SU-DHL-6 (cell line): ENCODE measurements at regions not wholly inside any gene's neighbourhood (a gene's known extent, or its start where the extent isn't known, plus 50 kb on each side); places are given as distances from the start of the nearest gene placed in this dataset.

Experiments
- H2AFZ ChIP-seq: fragments of 200-600 bp; sonication (generic); 2 replicates; pipeline ENCODE4 v1.6.1; 2014; ENCODE audit warnings: low read depth, mild to moderate bottlenecking, moderate library complexity, mixed read lengths, antibody characterized with exemption, low read length; ENCODE audit not compliant: severe bottlenecking
- H3F3A ChIP-seq: fragments of 200-600 bp; shearing (Covaris generic); 2 replicates; pipeline ENCODE4 v1.6.0; 2016; ENCODE audit warnings: antibody characterized with exemption, mild to moderate bottlenecking; ENCODE audit not compliant: insufficient read depth
- H3K27ac ChIP-seq: fragments of 200-600 bp; sonication (generic); 2 replicates; pipeline ENCODE4 v1.5.1; 2016; ENCODE audit warnings: low read depth, mild to moderate bottlenecking, low read length, moderate library complexity, mixed read lengths
- H3K27me3 ChIP-seq: fragments of 200-600 bp; sonication (generic), shearing (Covaris generic); 2 replicates; pipeline ENCODE4 v1.6.0; 2014; ENCODE audit warnings: mild to moderate bottlenecking, low read length
- H3K36me3 ChIP-seq: fragments of 200-600 bp; sonication (generic); 2 replicates; pipeline ENCODE4 v1.6.1; 2014; ENCODE audit warnings: mild to moderate bottlenecking, low read length, mixed read lengths
- H3K4me2 ChIP-seq: fragments of 300-600, 200-600 bp; shearing (Covaris generic), sonication (generic); 2 replicates; pipeline ENCODE4 v1.6.0; 2014; ENCODE audit warnings: low read length, low read depth, mild to moderate bottlenecking; ENCODE audit not compliant: poor library complexity, severe bottlenecking
- H3K4me3 ChIP-seq: fragments of 200-600 bp; sonication (generic); 2 replicates; pipeline ENCODE4 v1.5.1; 2014; ENCODE audit warnings: antibody characterized with exemption, low read length, mild to moderate bottlenecking, mixed read lengths; ENCODE audit not compliant: insufficient read depth, poor library complexity, severe bottlenecking
- H3K79me2 ChIP-seq: fragments of 200-600 bp; sonication (generic); 2 replicates; pipeline ENCODE4 v1.6.1; 2014; ENCODE audit warnings: mild to moderate bottlenecking, low read length, moderate library complexity; ENCODE audit not compliant: insufficient read depth
- H3K9ac ChIP-seq: fragments of 200-600 bp; sonication (generic); 2 replicates; pipeline ENCODE4 v1.7.0; 2014; ENCODE audit warnings: mild to moderate bottlenecking, low read length
- H3K9me2 ChIP-seq: fragments of 200-600 bp; sonication (generic); replicated peaks from 2 replicates; pipeline ENCODE4 v1.6.1; 2014; ENCODE audit warnings: low read length; ENCODE audit not compliant: insufficient read depth
- H3K9me3 ChIP-seq: fragments of 200-600 bp; sonication (generic); 2 replicates; pipeline ENCODE4 v1.6.1; 2014; ENCODE audit warnings: low read length, mixed read lengths; ENCODE audit not compliant: insufficient read depth
- H4K20me1 ChIP-seq: fragments of 200-600 bp; sonication (generic); 2 replicates; pipeline ENCODE4 v1.6.1; 2014; ENCODE audit warnings: low read depth, mild to moderate bottlenecking, antibody characterized with exemption, low read length, moderate library complexity, mixed read lengths
- CTCF ChIP-seq: fragments of 200-600 bp; sonication (generic); IDR thresholded peaks from one replicate; pipeline ENCODE4 v1.5.1; 2017; ENCODE audit warnings: antibody characterized with exemption, mild to moderate bottlenecking, low read length, moderate library complexity; ENCODE audit not compliant: insufficient read depth, poor library complexity, severe bottlenecking
- EZH2phosphoT487 ChIP-seq: fragments of 200-600 bp; sonication (generic), shearing (Covaris generic); conservative IDR thresholded peaks from 2 replicates; pipeline ENCODE4 v1.6.1; 2018; ENCODE audit warnings: mild to moderate bottlenecking, antibody characterized with exemption, low read length, moderate library complexity, mixed read lengths

DNA sequence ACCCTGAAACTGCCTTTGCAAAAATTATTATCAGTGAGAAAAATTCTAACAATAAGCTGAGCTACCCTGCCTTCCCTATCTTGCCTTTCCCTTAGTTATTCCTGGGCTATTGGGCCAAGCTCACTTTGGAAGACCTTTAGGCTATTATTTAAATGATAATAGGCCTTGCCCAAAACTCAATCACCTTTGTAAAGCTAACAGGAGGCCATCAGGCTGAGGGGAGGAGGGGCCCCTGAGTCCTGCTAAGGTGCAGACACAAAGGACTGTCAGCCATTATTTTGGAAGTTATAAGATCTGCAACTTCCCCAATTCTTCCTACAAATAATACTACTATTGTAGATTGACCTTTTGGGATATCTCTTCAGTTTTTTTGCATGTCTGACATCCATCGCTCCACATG lies 278.8 kb upstream of the DIAPH2 start:
- Histone ChIP-seq H2AFZ (no peak overlapping the region), H3F3A (no peaks in the 10 kb centered on the region), H3K79me2 (no peaks in the 10 kb centered on the region), H3K36me3 (no peaks in the 10 kb centered on the region), H3K27me3 (no peaks in the 10 kb centered on the region), H3K27ac (no peak overlapping the region), H3K9ac (no peak overlapping the region), H3K9me2 (no peaks in the 10 kb centered on the region), H4K20me1 (no peaks in the 10 kb centered on the region), H3K4me2 (no peak overlapping the region), H3K4me3 (no peak overlapping the region), H3K9me3 (no peaks in the 10 kb centered on the region)
- TF ChIP-seq EZH2phosphoT487, result no peak
- TF ChIP-seq CTCF, result no peak

DNA sequence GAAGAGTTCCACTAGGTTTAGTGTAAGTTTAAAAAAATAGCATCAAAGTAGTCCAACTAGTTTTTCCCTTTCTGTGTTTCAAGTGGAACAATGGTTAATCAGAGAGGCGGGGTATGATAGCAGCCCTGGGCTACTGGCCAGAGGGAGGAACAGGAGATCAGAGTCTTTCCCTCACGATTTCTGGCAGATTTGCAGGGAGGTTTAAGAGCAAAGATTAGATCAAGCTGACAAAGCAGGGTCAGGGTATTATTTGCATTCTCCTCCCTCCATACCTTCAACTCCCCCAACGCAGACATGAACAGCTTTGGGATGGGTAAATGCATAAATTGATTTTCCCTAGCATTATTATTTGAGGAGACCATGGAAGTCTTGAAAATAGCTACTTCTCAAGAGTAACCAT lies 277.6 kb upstream of the DIAPH2 start:
- no peaks in the 10 kb centered on the region for H3K79me2 ChIP-seq
- no peaks in the 10 kb centered on the region for H4K20me1 ChIP-seq
- H3K27ac ChIP-seq, result no peak overlapping the region
- TF ChIP-seq CTCF (no peak), EZH2phosphoT487 (no peak)
- no peak overlapping the region for H2AFZ ChIP-seq
- no peaks in the 10 kb centered on the region for H3K9me3 ChIP-seq
- no peaks in the 10 kb centered on the region for H3K36me3 ChIP-seq
- H3K4me3 ChIP-seq, result no peak overlapping the region
- no peaks in the 10 kb centered on the region for H3K27me3 ChIP-seq
- no peak overlapping the region for H3K9ac ChIP-seq
- no peak overlapping the region for H3K4me2 ChIP-seq
- H3F3A ChIP-seq, result no peaks in the 10 kb centered on the region
- no peaks in the 10 kb centered on the region for H3K9me2 ChIP-seq

DNA sequence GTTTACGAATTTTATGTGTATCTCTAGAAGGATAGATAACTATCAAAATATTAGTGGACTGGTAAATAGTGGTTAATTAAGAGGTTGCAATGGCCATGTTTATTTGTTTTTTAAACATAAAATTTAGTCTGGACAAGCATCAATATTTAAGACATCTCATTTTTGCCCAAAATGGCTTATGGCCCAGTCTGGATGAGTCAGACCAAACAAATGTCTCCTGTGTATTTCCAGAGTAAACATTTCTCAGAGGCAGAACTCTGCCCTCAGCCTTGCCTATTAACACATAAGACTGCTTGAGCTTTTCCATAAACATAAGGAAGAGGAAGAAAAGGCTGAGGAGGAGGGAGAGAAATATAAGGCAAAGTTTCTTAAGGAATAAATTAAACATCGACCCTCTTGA lies 277.1 kb upstream of the DIAPH2 start:
- no peaks in the 10 kb centered on the region for H3K9me3 ChIP-seq
- H3K79me2 ChIP-seq, result no peaks in the 10 kb centered on the region
- no peak overlapping the region for H3K4me2 ChIP-seq
- H3K9me2 ChIP-seq, result no peaks in the 10 kb centered on the region
- H3K36me3 ChIP-seq, result no peaks in the 10 kb centered on the region
- no peak overlapping the region for H2AFZ ChIP-seq
- no peak overlapping the region for H3K9ac ChIP-seq
- H3K27ac ChIP-seq, result no peak overlapping the region
- no peak overlapping the region for H3K4me3 ChIP-seq
- no peaks in the 10 kb centered on the region for H3K27me3 ChIP-seq
- no peaks in the 10 kb centered on the region for H4K20me1 ChIP-seq
- TF ChIP-seq CTCF (no peak), EZH2phosphoT487 (no peak)
- no peaks in the 10 kb centered on the region for H3F3A ChIP-seq

DNA sequence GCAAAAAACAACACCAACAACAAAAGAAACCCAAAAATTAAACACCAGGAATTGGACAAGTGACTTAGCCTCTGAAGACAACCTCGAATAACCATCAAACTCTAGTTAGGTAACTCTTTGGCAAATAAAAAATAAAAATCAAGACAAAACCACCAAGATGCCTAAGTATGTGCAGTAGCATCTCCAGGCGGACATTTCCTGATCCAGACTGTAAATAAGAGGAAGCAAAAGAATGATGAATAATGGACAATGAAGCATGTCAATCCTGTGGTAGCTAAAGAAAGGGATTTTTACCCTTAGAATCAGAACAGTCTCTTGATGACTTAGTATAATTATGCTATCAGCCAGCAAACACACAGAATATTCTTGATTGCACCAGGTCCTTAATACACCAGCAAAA lies 276.7 kb upstream of the DIAPH2 start:
- H3K27me3 ChIP-seq, result no peaks in the 10 kb centered on the region
- no peaks in the 10 kb centered on the region for H4K20me1 ChIP-seq
- H3K27ac ChIP-seq, result no peak overlapping the region
- no peaks in the 10 kb centered on the region for H3K9me3 ChIP-seq
- H3K36me3 ChIP-seq, result no peaks in the 10 kb centered on the region
- no peaks in the 10 kb centered on the region for H3K9me2 ChIP-seq
- H2AFZ ChIP-seq, result no peak overlapping the region
- no peak overlapping the region for H3K4me2 ChIP-seq
- H3K79me2 ChIP-seq, result no peaks in the 10 kb centered on the region
- H3K9ac ChIP-seq, result no peak overlapping the region
- H3K4me3 ChIP-seq, result no peak overlapping the region
- no peaks in the 10 kb centered on the region for H3F3A ChIP-seq
- TF ChIP-seq CTCF (no peak), EZH2phosphoT487 (no peak)
